ENCODE measurements at regions not wholly inside any gene's neighbourhood (a gene's known extent, or its start where the extent isn't known, plus 50 kb on each side); places are given as distances from the start of the nearest gene placed in this dataset.

DNA sequence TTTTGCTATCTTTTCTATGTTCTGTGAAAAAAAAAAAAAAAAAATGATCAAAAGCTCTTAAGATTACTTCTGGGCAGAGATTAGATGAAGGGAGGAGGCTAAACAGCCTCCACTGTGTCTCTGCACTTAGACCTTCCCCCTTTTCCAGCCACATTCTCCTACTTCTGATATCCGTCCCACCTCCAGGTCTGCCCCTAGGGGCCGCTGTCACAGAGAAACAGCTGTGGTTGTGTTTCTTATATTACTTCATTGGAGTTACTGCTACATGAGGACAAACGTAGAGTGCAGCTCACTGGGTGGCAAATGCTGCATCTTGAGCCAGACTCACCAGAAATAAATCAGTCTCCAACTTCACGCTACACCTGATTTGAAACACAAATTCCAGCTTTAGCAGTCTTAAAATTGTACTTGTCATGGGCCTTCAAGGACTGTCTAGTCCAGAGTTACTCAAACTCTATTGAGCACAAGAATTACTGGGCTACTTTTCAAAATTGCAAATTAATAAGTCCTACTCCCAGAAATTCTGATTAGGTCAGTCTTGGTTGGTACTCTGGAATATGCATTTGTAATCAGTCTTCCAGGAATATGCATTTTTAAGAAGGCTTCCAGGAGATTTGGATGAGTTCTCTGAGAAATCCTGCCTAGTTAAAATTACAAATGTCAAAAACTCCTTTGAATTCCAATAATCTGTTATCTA lies 125.2 kb upstream of the PTBP2 start:
- H3K9me3 ChIP-seq (ENCODE audit: low read length) = no peaks in the 10 kb centered on the region
- H4K20me1 ChIP-seq (ENCODE audit: low read length) = no peaks in the 10 kb centered on the region
- no peaks in the 10 kb centered on the region for H3K9me2 ChIP-seq (replicated peaks; ENCODE audit: low read length)
- TF ChIP-seq, protein P1, sequence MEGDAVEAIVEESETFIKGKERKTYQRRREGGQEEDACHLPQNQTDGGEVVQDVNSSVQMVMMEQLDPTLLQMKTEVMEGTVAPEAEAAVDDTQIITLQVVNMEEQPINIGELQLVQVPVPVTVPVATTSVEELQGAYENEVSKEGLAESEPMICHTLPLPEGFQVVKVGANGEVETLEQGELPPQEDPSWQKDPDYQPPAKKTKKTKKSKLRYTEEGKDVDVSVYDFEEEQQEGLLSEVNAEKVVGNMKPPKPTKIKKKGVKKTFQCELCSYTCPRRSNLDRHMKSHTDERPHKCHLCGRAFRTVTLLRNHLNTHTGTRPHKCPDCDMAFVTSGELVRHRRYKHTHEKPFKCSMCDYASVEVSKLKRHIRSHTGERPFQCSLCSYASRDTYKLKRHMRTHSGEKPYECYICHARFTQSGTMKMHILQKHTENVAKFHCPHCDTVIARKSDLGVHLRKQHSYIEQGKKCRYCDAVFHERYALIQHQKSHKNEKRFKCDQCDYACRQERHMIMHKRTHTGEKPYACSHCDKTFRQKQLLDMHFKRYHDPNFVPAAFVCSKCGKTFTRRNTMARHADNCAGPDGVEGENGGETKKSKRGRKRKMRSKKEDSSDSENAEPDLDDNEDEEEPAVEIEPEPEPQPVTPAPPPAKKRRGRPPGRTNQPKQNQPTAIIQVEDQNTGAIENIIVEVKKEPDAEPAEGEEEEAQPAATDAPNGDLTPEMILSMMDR (conservative IDR thresholded peaks at IDR 0.05; ENCODE audit: low read depth, low read length) = peak; percentile 83
- no peak for TF ChIP-seq EZH2 (IDR thresholded peaks at IDR 0.05; ENCODE audit: low read length, unreplicated experiment)
- no TSS peak for BruUV-seq (replicated peaks)
- H3K4me1 ChIP-seq (ENCODE audit: insufficient read depth, low read length) = no peaks in the 10 kb centered on the region
- no peak overlapping the region for H2AFZ ChIP-seq (ENCODE audit: low read length)
- POLR2A ChIA-PET (ENCODE audit: unreplicated experiment) = no interaction called here
- H3K4me2 ChIP-seq (ENCODE audit: low read length) = no peak overlapping the region
- peaks cover 4% of the 10 kb centered on the region; the same call in 1 of the 2 replicates for H3K27me3 ChIP-seq (ENCODE audit: low read length)
- no peaks in the 10 kb centered on the region for H3K36me3 ChIP-seq (ENCODE audit: low read depth, low read length)
- H3K4me3 ChIP-seq (ENCODE audit: low read length) = no peak overlapping the region
- intact Hi-C loops (cut with micrococcal nuclease) = loop anchor here (10.0 kb wide), 1 partner anchor 362 kb away; no protein-coding TSS in a partner anchor
- DNase-seq (peak; percentile 55), ATAC-seq (peak; percentile 64)
- H3K9ac ChIP-seq (ENCODE audit: low read length) = no peak overlapping the region
- CTCF ChIA-PET = interaction anchor here (0.6 to 0.8 kb wide), 2 partner anchors 303 to 319 kb away, joined by 3 to 6 read pairs; no protein-coding TSS in a partner anchor
- H3K79me2 ChIP-seq (ENCODE audit: low read length) = no peaks in the 10 kb centered on the region
- H3K27ac ChIP-seq (ENCODE audit: low read length) = no peak overlapping the region
- no peaks in the 10 kb centered on the region for H3F3A ChIP-seq (ENCODE audit: low read length, unreplicated experiment)

DNA sequence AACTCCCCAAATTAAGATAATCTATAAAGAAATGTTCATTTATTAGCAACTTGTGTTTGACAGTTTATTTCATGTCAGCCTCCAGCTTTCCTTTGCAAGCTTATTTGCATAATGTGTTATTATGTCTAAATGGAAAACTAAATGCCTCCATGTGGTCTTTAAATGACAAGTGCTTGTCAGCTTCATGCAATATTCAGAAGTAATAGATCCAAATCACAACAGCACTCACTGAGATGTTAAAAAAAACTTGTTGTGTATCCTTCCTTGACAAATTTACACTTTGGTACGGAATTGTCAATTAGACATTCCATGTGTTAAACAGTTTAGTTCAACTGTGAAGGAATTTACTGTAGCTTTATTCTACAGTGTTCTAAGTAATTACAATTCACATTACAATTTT lies 124.4 kb upstream of the PTBP2 start:
- TF ChIP-seq, protein P1 (conservative IDR thresholded peaks at IDR 0.05; ENCODE audit: low read depth, low read length) = no peak
- TF ChIP-seq EZH2 (IDR thresholded peaks at IDR 0.05; ENCODE audit: low read length, unreplicated experiment) = no peak
- no peak for TF ChIP-seq EZH2phosphoT487 (IDR thresholded peaks at IDR 0.05; ENCODE audit: borderline replicate concordance, low read length)
- H3K36me3 ChIP-seq (ENCODE audit: low read depth, low read length) = no peaks in the 10 kb centered on the region
- H3K79me2 ChIP-seq (ENCODE audit: low read length) = no peaks in the 10 kb centered on the region
- H3K27me3 ChIP-seq (ENCODE audit: low read length) = peaks cover 4% of the 10 kb centered on the region; the same call in 1 of the 2 replicates
- H3K9me2 ChIP-seq (replicated peaks; ENCODE audit: low read length) = no peaks in the 10 kb centered on the region
- H3F3A ChIP-seq (ENCODE audit: low read length, unreplicated experiment) = no peaks in the 10 kb centered on the region
- no peaks in the 10 kb centered on the region for H4K20me1 ChIP-seq (ENCODE audit: low read length)
- DNase-seq (no peak), ATAC-seq (no peak)
- H3K4me1 ChIP-seq (ENCODE audit: insufficient read depth, low read length) = no peaks in the 10 kb centered on the region
- POLR2A ChIA-PET (ENCODE audit: unreplicated experiment) = no interaction called here
- no peak overlapping the region for H3K4me2 ChIP-seq (ENCODE audit: low read length)
- H3K4me3 ChIP-seq (ENCODE audit: low read length) = no peak overlapping the region
- no peak overlapping the region for H3K9ac ChIP-seq (ENCODE audit: low read length)
- CTCF ChIA-PET = no interaction called here
- no peak overlapping the region for H2AFZ ChIP-seq (ENCODE audit: low read length)
- intact Hi-C loops (cut with micrococcal nuclease) = loop anchor here (10.0 kb wide), 1 partner anchor 362 kb away; no protein-coding TSS in a partner anchor
- H3K27ac ChIP-seq (ENCODE audit: low read length) = no peak overlapping the region
- no peaks in the 10 kb centered on the region for H3K9me3 ChIP-seq (ENCODE audit: low read length)
- BruUV-seq (replicated peaks) = no TSS peak
